OCI-LY7 (cell line): ENCODE measurements at regions not wholly inside any gene's neighbourhood (a gene's known extent, or its start where the extent isn't known, plus 50 kb on each side); places are given as distances from the start of the nearest gene placed in this dataset.

ENCODE experiments used
- BruUV-seq: library from RNA; stranded (reverse); fragments of 400-500 nt; replicated peaks from 2 replicates; lab custom pipeline; 2021; lab: Mats Ljungman, UMichigan
- CTCF ChIA-PET: fragments of 300-600 bp; sonication (Branson Sonifier 250); formaldehyde crosslinking; loops from one replicate; lab custom pipeline; 2022; ENCODE audit warnings: antibody characterized with exemption; ENCODE audit not compliant: unreplicated experiment; lab: Charles Lee
- POLR2A ChIA-PET: fragments of 300-600 bp; sonication (Branson Sonifier 250); formaldehyde crosslinking; loops from one replicate; lab custom pipeline; 2022; ENCODE audit warnings: antibody characterized with exemption; lab: Charles Lee
- DNase-seq: peaks from one replicate; pipeline ENCODE4 v3.0.0-alpha.2; 2015; ENCODE audit warnings: low spot score
- H2AFZ ChIP-seq: fragments of 200-600 bp; sonication (generic), shearing (Covaris generic); 2 replicates; pipeline ENCODE4 v1.6.1; 2014; ENCODE audit warnings: mild to moderate bottlenecking, antibody characterized with exemption, low read length, moderate library complexity
- H3K27ac ChIP-seq: fragments of 200-600 bp; sonication (generic); 2 replicates; pipeline ENCODE4 v1.5.1; 2014; ENCODE audit warnings: mixed run types, low read depth, mild to moderate bottlenecking, moderate library complexity, low read length, inconsistent platforms; ENCODE audit not compliant: poor library complexity, severe bottlenecking
- H3K36me3 ChIP-seq: fragments of 200-600 bp; sonication (generic); 2 replicates; pipeline ENCODE4 v1.6.1; 2014; ENCODE audit warnings: mild to moderate bottlenecking, antibody characterized with exemption, low read length, moderate library complexity, mixed read lengths; ENCODE audit not compliant: insufficient read depth
- H3K4me1 ChIP-seq: fragments of 200-600 bp; sonication (generic); 2 replicates; pipeline ENCODE4 v1.5.1; 2014; ENCODE audit warnings: mild to moderate bottlenecking, low read length; ENCODE audit not compliant: insufficient read depth, poor library complexity, severe bottlenecking
- H3K4me2 ChIP-seq: fragments of 200-600 bp; sonication (generic); 2 replicates; pipeline ENCODE4 v1.6.1; 2014; ENCODE audit warnings: mild to moderate bottlenecking, low read length
- H3K4me3 ChIP-seq: fragments of 200-600 bp; sonication (generic); 2 replicates; pipeline ENCODE4 v1.5.1; 2014; ENCODE audit warnings: mild to moderate bottlenecking, low read depth, low read length; ENCODE audit not compliant: poor library complexity, severe bottlenecking
- H3K79me2 ChIP-seq: fragments of 200-600 bp; sonication (generic); 2 replicates; pipeline ENCODE4 v1.6.1; 2016; ENCODE audit warnings: low read depth, mild to moderate bottlenecking, low read length, moderate library complexity, mixed read lengths; ENCODE audit not compliant: insufficient read depth
- H3K9me2 ChIP-seq: fragments of 200-600 bp; sonication (generic); 2 replicates; pipeline ENCODE4 v1.6.1; 2016; ENCODE audit warnings: mild to moderate bottlenecking, low read length, mixed read lengths; ENCODE audit not compliant: insufficient read depth
- H3K9me3 ChIP-seq: fragments of 200-600 bp; sonication (generic); 2 replicates; pipeline ENCODE4 v1.6.1; 2014; ENCODE audit warnings: mild to moderate bottlenecking, mixed run types, low read length, mixed read lengths
- H4K20me1 ChIP-seq: fragments of 200-600 bp; sonication (generic); 2 replicates; pipeline ENCODE4 v1.6.1; 2014; ENCODE audit warnings: mild to moderate bottlenecking, antibody characterized with exemption, low read length, moderate library complexity, mixed read lengths; ENCODE audit not compliant: insufficient read depth
- EZH2phosphoT487 ChIP-seq: fragments of 200-600 bp; sonication (generic); IDR thresholded peaks from 2 replicates; pipeline ENCODE4 v1.6.1; 2018; ENCODE audit warnings: low read depth, borderline replicate concordance, mild to moderate bottlenecking, mixed run types, antibody characterized with exemption, low read length, moderate library complexity, mixed read lengths
- intact Hi-C: fragments of 100-400 bp; cut with micrococcal nuclease; formaldehyde crosslinking; loops from one replicate; pipeline ENCODE4 v1.10.0; 2022; ENCODE audit not compliant: unreplicated experiment
- TF ChIP-seq, protein P1 (sequence below): fragments of 200-600 bp; sonication (generic); conservative IDR thresholded peaks from 2 replicates; pipeline ENCODE4 v1.5.1; 2014; ENCODE audit warnings: mild to moderate bottlenecking, antibody characterized with exemption, low read length, moderate library complexity, mixed read lengths

DNA sequence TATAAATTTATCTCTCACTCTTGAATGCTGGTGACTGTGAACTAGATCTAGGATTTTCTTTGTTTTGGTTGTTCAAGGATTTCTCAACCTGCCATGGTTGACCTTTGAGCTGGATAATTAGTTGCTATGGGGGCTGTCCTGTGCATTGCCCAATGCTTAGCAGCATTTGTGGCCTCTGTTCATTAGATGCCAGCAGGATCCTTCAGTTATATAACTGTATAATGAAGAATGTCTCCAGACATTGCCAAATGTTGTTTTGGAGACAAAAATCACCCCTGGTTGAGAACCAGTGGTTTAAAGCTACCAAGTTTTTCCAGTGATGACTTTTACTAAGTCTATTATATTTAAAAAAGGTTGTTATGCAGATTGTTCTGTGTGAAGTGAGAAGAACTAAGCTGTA, 147.9 kb upstream of the STXBP6 start:
- Histone ChIP-seq H4K20me1 (no peaks in the 10 kb centered on the region), H3K4me1 (no peaks in the 10 kb centered on the region), H3K27ac (no peak overlapping the region), H3K36me3 (no peaks in the 10 kb centered on the region), H2AFZ (no peak overlapping the region), H3K9me2 (no peaks in the 10 kb centered on the region), H3K4me3 (no peak overlapping the region), H3K4me2 (no peak overlapping the region), H3K9me3 (no peaks in the 10 kb centered on the region), H3K79me2 (no peaks in the 10 kb centered on the region)
- CTCF ChIA-PET, result no interaction called here
- BruUV-seq, result no TSS peak
- POLR2A ChIA-PET, result interaction anchor here (0.5 to 0.6 kb wide), 2 partner anchors 32 to 63 kb away, joined by 3 to 4 read pairs; no protein-coding TSS in a partner anchor
- DNase-seq, result no peak
- TF ChIP-seq, protein P1, sequence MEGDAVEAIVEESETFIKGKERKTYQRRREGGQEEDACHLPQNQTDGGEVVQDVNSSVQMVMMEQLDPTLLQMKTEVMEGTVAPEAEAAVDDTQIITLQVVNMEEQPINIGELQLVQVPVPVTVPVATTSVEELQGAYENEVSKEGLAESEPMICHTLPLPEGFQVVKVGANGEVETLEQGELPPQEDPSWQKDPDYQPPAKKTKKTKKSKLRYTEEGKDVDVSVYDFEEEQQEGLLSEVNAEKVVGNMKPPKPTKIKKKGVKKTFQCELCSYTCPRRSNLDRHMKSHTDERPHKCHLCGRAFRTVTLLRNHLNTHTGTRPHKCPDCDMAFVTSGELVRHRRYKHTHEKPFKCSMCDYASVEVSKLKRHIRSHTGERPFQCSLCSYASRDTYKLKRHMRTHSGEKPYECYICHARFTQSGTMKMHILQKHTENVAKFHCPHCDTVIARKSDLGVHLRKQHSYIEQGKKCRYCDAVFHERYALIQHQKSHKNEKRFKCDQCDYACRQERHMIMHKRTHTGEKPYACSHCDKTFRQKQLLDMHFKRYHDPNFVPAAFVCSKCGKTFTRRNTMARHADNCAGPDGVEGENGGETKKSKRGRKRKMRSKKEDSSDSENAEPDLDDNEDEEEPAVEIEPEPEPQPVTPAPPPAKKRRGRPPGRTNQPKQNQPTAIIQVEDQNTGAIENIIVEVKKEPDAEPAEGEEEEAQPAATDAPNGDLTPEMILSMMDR, result no peak
- TF ChIP-seq EZH2phosphoT487, result no peak
- intact Hi-C loops, result no loop called here

DNA sequence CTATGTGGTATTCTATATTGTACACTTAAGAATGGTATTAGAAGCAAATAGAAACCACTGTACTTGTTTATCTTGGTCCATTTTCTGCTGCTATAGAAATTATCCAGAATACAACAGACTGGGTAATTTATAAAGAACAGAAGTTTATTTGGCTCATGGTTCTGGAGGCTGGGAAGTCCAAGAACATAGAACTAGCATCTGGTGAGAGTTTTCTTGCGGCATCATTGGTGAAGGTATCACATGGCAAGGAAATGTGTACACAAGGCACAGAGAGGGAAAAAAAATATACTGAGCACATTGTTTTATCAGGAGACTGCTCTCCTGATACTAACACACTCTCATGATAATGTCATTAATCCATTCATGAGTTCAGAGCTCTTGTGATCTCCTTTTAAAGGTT, 130.3 kb upstream of the STXBP6 start:
- no TSS peak for BruUV-seq

DNA sequence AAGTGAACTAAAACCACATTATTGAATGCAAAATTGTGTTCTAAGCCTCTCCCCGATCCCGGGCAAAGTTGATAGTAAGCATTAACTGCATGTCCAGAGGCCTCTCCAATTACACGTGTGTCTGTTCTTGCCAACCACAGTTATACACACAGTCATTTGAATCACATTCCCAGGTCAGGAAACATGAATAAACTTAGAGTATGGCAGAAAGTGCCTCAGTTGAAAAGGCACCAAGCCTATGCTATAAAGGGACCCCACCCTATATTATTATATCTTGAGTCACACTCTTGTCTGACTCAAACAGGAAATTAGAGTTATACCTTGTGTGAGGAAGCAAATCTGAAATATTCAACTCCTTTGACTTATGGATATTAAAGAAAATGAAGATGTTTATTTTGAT, 128.3 kb upstream of the STXBP6 start:
- Histone ChIP-seq H2AFZ (no peak overlapping the region), H3K36me3 (no peaks in the 10 kb centered on the region), H4K20me1 (no peaks in the 10 kb centered on the region), H3K27ac (no peak overlapping the region), H3K9me3 (no peaks in the 10 kb centered on the region), H3K79me2 (no peaks in the 10 kb centered on the region), H3K9me2 (no peaks in the 10 kb centered on the region), H3K4me1 (no peaks in the 10 kb centered on the region), H3K4me2 (no peak overlapping the region), H3K4me3 (no peak overlapping the region)
- DNase-seq, result no peak
- TF ChIP-seq, protein P1, result no peak
- no peak for TF ChIP-seq EZH2phosphoT487
- CTCF ChIA-PET, result no interaction called here
- POLR2A ChIA-PET, result interaction anchor here (0.7 kb wide), 1 partner anchor 54 kb away, joined by 4 read pairs; no protein-coding TSS in a partner anchor
- intact Hi-C loops, result no loop called here
- no TSS peak for BruUV-seq

More for the DNA sequence above, 130.3 kb upstream of the STXBP6 start:
- Histone ChIP-seq H4K20me1 (no peaks in the 10 kb centered on the region), H3K4me3 (no peak overlapping the region), H3K9me3 (no peaks in the 10 kb centered on the region), H3K9me2 (no peaks in the 10 kb centered on the region), H2AFZ (no peak overlapping the region), H3K4me2 (no peak overlapping the region), H3K36me3 (no peaks in the 10 kb centered on the region), H3K27ac (no peak overlapping the region), H3K4me1 (no peaks in the 10 kb centered on the region), H3K79me2 (no peaks in the 10 kb centered on the region)
- intact Hi-C loops, result no loop called here
- DNase-seq, result no peak
- ChIA-PET POLR2A (no interaction called here), CTCF (no interaction called here)
- TF ChIP-seq, protein P1, result no peak
- no peak for TF ChIP-seq EZH2phosphoT487
